CD4-positive, alpha-beta T cell (primary cell): ENCODE measurements at regions not wholly inside any gene's neighbourhood (a gene's known extent, or its start where the extent isn't known, plus 50 kb on each side); places are given as distances from the start of the nearest gene placed in this dataset.

ENCODE experiments used
- ATAC-seq: fragments of 200-7000 bp; cut with Tn5 transposase; one replicate; pipeline ENCODE4 v1.10.0; 2022; ENCODE audit warnings: mild to moderate bottlenecking; ENCODE audit not compliant: poor library complexity
- CTCF ChIA-PET: fragments of 350-600 bp; sonication (Branson Sonifier 250); formaldehyde crosslinking; loops from one replicate; lab custom pipeline; 2021; ENCODE audit warnings: antibody characterized with exemption, inconsistent platforms; lab: Charles Lee
- POLR2A ChIA-PET: fragments of 350-600 bp; sonication (Branson Sonifier 250); formaldehyde crosslinking; loops from one replicate; lab custom pipeline; 2021; ENCODE audit warnings: antibody characterized with exemption, inconsistent platforms; lab: Charles Lee
- DNase-seq, 14 experiments: peaks; one replicate each; pipeline ENCODE4 v3.0.0-alpha.2; 2013 to 2020; ENCODE audit warnings: mixed read lengths in 2 of 14
- H3K27ac ChIP-seq, 2 donors: one replicate each; pipeline versions ENCODE4 v1.5.1 to v1.7.0; 2013; ENCODE audit warnings: low read length in 2 of 2, low read depth in 1 of 2, mild to moderate bottlenecking in 1 of 2
- H3K27me3 ChIP-seq, 2 experiments: 1 replicate in 1 of 2; 2 replicates in 1 of 2; pipeline versions ENCODE4 v1.6.1 to v1.7.0; 2013; ENCODE audit warnings: low read length in 2 of 2, control low read depth in 1 of 2, mild to moderate bottlenecking in 1 of 2, moderate library complexity in 1 of 2; ENCODE audit not compliant: insufficient read depth in 2 of 2, control insufficient read depth in 1 of 2
- H3K36me3 ChIP-seq: one replicate; pipeline ENCODE4 v1.6.1; 2013; ENCODE audit warnings: low read length, control low read depth; ENCODE audit not compliant: insufficient read depth
- H3K4me1 ChIP-seq: one replicate; pipeline ENCODE4 v1.6.1; 2013; ENCODE audit warnings: low read length, control low read depth; ENCODE audit not compliant: insufficient read depth
- H3K4me3 ChIP-seq: one replicate; pipeline ENCODE4 v1.5.1; 2013; ENCODE audit warnings: mild to moderate bottlenecking, low read length, moderate library complexity
- H3K9me3 ChIP-seq, 2 experiments: 1 replicate in 1 of 2; 2 replicates in 1 of 2; pipeline versions ENCODE4 v1.6.1 to v1.7.0; 2013; ENCODE audit warnings: low read length in 2 of 2, mild to moderate bottlenecking in 2 of 2, control low read depth in 1 of 2, moderate library complexity in 1 of 2; ENCODE audit not compliant: control insufficient read depth in 1 of 2, insufficient read depth in 1 of 2
- H3K27ac Mint-ChIP-seq: one replicate; pipeline ENCODE4 v1.8.0; 2020; ENCODE audit warnings: mixed read lengths
- H3K27me3 Mint-ChIP-seq: one replicate; pipeline ENCODE4 v1.8.0; 2021; ENCODE audit warnings: mixed read lengths
- H3K36me3 Mint-ChIP-seq: one replicate; pipeline ENCODE4 v1.8.0; 2021; ENCODE audit warnings: low read depth, mixed read lengths
- H3K4me1 Mint-ChIP-seq: one replicate; pipeline ENCODE4 v1.8.0; 2021; ENCODE audit warnings: low read depth, mixed read lengths
- H3K4me3 Mint-ChIP-seq: one replicate; pipeline ENCODE4 v1.8.0; 2020; ENCODE audit warnings: mild to moderate bottlenecking, mixed read lengths
- H3K9me3 Mint-ChIP-seq: one replicate; pipeline ENCODE4 v1.8.0; 2020; ENCODE audit warnings: mixed read lengths
- intact Hi-C, 2 experiments: fragments of 100-400 bp; cut with DNase I in 1 of 2; cut with micrococcal nuclease in 1 of 2; formaldehyde crosslinking; loops; one replicate each; pipeline versions ENCODE4 v1.15.1 to v1.9.0; 2023 to 2025; cut with DNase I, micrococcal nuclease
- TF ChIP-seq, protein P1 (sequence below): fragments of 200-600 bp; IDR thresholded peaks from one replicate; pipeline ENCODE4 v1.8.0; 2022; ENCODE audit warnings: antibody characterized with exemption, mild to moderate bottlenecking

DNA sequence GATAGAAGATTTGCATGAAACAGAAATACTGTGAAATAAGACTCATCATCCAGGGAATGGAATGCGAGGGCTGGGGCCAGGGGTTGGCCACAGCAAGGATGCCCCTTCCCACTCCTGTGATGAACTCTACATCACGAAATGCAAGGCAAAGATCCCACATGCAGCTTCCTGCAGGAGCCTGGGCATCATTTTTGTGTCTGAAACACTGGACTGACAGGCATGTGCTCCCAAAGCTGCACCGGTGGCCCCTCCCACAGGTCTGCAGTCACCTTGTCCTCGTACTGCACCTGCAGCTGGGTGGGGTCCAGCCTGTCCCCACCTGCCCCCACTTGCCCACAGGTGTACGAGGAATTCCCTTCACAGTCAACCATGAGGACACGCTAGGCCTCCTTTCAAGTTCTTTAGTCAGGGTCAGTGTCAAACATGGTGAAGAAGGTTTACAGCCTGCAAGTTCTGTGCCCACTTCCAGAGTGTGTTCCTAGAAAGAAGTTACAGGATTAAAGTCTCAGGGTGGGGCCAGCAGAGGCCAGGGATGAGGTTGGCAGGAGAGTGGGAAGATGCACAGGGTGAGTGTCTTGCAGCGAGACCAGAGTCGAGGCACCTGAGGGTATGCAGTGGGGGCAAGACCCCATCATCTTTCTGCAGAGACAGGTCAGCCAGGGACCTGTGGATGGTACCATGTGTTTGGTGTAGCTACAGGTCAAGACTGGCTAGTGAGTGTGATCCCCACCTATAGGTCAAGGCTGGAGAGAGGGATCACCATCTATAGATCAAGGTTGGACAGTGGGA is 155.0 kb upstream of the IRX2 start:
- H3K27ac Mint-ChIP-seq = no peak overlapping the region
- TF ChIP-seq, protein P1, sequence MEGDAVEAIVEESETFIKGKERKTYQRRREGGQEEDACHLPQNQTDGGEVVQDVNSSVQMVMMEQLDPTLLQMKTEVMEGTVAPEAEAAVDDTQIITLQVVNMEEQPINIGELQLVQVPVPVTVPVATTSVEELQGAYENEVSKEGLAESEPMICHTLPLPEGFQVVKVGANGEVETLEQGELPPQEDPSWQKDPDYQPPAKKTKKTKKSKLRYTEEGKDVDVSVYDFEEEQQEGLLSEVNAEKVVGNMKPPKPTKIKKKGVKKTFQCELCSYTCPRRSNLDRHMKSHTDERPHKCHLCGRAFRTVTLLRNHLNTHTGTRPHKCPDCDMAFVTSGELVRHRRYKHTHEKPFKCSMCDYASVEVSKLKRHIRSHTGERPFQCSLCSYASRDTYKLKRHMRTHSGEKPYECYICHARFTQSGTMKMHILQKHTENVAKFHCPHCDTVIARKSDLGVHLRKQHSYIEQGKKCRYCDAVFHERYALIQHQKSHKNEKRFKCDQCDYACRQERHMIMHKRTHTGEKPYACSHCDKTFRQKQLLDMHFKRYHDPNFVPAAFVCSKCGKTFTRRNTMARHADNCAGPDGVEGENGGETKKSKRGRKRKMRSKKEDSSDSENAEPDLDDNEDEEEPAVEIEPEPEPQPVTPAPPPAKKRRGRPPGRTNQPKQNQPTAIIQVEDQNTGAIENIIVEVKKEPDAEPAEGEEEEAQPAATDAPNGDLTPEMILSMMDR = no peak
- no peak for ATAC-seq
- intact Hi-C loops = no loop called here
- ChIA-PET POLR2A (no interaction called here), CTCF (no interaction called here)
- no peaks in the 10 kb centered on the region for H3K4me1 Mint-ChIP-seq
- H3K4me3 ChIP-seq = no peak overlapping the region
- no peak overlapping the region for H3K4me3 Mint-ChIP-seq
- no peak overlapping the region for H3K27ac ChIP-seq
- no peaks in the 10 kb centered on the region for H3K9me3 Mint-ChIP-seq
- H3K27me3 ChIP-seq = no peaks in the 10 kb centered on the region
- H3K9me3 ChIP-seq = peaks cover 0 to 45% of the 10 kb centered on the region in 2 experiments
- H3K36me3 ChIP-seq = no peaks in the 10 kb centered on the region
- no peaks in the 10 kb centered on the region for H3K36me3 Mint-ChIP-seq
- H3K4me1 ChIP-seq = no peaks in the 10 kb centered on the region
- no peaks in the 10 kb centered on the region for H3K27me3 Mint-ChIP-seq
- no peak for DNase-seq

DNA sequence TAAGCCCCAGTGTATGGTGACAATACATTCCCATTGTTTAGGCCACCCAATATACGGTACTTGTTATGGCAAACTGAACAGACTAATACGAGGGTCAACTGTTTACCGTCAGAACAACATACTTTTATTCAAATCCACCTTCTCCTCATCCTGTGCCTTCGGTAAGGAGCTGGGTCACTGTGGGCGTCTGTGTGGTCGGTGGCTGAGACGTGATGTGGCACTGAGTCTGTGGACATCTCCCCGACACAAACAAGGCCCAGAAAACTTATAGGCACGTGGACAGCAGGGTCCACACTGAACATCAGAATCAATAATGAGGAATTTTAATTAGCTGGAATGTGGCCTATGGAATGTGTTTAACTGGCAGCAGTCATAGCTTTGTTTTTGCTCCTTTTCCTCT is 154.3 kb upstream of the IRX2 start:
- no peak overlapping the region for H3K4me3 ChIP-seq
- Mint-ChIP-seq H3K9me3 (no peaks in the 10 kb centered on the region), H3K4me1 (no peaks in the 10 kb centered on the region), H3K27me3 (no peaks in the 10 kb centered on the region), H3K4me3 (no peak overlapping the region), H3K27ac (no peak overlapping the region), H3K36me3 (no peaks in the 10 kb centered on the region)
- POLR2A ChIA-PET = no interaction called here
- no peaks in the 10 kb centered on the region for H3K36me3 ChIP-seq
- DNase-seq = no peak
- H3K9me3 ChIP-seq = peaks cover 0 to 49% of the 10 kb centered on the region in 2 experiments
- intact Hi-C loops = no loop called here
- TF ChIP-seq, protein P1 = no peak
- H3K27ac ChIP-seq = no peak overlapping the region
- CTCF ChIA-PET = no interaction called here
- ATAC-seq = no peak
- H3K4me1 ChIP-seq = no peaks in the 10 kb centered on the region
- no peaks in the 10 kb centered on the region for H3K27me3 ChIP-seq

DNA sequence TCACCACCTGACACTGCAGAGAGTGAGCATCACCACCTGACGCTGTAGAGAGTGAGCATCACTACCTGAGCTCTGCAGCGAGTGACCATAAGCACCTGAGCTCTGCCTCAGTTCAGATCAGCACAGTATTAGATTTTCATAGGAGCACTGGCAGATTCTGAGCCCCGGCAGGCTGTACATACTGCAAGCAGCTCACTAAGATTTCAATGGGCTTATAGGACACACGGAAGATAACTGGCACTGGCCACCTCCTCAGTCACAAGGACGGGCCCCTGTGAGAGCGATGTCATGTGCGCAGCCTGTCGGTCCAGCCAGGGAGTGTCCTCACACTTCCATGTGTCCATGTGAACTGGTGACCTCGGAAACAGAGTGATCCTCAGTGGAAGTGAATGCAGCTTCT is 153.5 kb upstream of the IRX2 start:
- H3K36me3 Mint-ChIP-seq = no peaks in the 10 kb centered on the region
- ChIA-PET POLR2A (no interaction called here), CTCF (no interaction called here)
- H3K27ac Mint-ChIP-seq = no peak overlapping the region
- ATAC-seq (no peak), DNase-seq (no peak)
- H3K27me3 Mint-ChIP-seq = no peaks in the 10 kb centered on the region
- no peak overlapping the region for H3K4me3 Mint-ChIP-seq
- TF ChIP-seq, protein P1 = no peak
- Histone ChIP-seq H3K27ac (no peak overlapping the region), H3K4me1 (no peaks in the 10 kb centered on the region), H3K36me3 (no peaks in the 10 kb centered on the region), H3K4me3 (no peak overlapping the region), H3K9me3 (peaks cover 0 to 49% of the 10 kb centered on the region in 2 experiments), H3K27me3 (no peaks in the 10 kb centered on the region)
- H3K9me3 Mint-ChIP-seq = no peaks in the 10 kb centered on the region
- no peaks in the 10 kb centered on the region for H3K4me1 Mint-ChIP-seq
- intact Hi-C loops = no loop called here
